Dendritic cell treated with granulocyte-macrophage colony-stimulating factor and Interleukin-4, amounts not matched to agents 40 ng/mL and 50 ng/mL, for 4 days (primary cell): ENCODE measurements at regions not wholly inside any gene's neighbourhood (a gene's known extent, or its start where the extent isn't known, plus 50 kb on each side); places are given as distances from the start of the nearest gene placed in this dataset.

Experiments
- H3K27ac Mint-ChIP-seq: one replicate; pipeline ENCODE4 v1.8.0; 2022; ENCODE audit warnings: mild to moderate bottlenecking, mixed read lengths
- H3K27me3 Mint-ChIP-seq: one replicate; pipeline ENCODE4 v1.8.0; 2022; ENCODE audit warnings: mild to moderate bottlenecking, mixed read lengths
- H3K36me3 Mint-ChIP-seq: one replicate; pipeline ENCODE4 v1.8.0; 2022; ENCODE audit warnings: low read depth, mixed read lengths
- H3K4me1 Mint-ChIP-seq: one replicate; pipeline ENCODE4 v1.8.0; 2022; ENCODE audit warnings: low read depth, mixed read lengths
- H3K4me3 Mint-ChIP-seq: one replicate; pipeline ENCODE4 v1.8.0; 2022; ENCODE audit warnings: mild to moderate bottlenecking, moderate library complexity, mixed read lengths
- H3K9me3 Mint-ChIP-seq: one replicate; pipeline ENCODE4 v1.8.0; 2022; ENCODE audit warnings: mixed read lengths
- intact Hi-C: fragments of 100-400 bp; cut with micrococcal nuclease; formaldehyde crosslinking; loops from one replicate; pipeline ENCODE4 v1.15.0; 2022

GRCh38 chr11:96647621-96648020, 257.8 kb downstream of the JRKL start:
- H3K9me3 Mint-ChIP-seq = peaks cover 15% of the 10 kb centered on the region
- H3K36me3 Mint-ChIP-seq = no peaks in the 10 kb centered on the region
- no peaks in the 10 kb centered on the region for H3K27me3 Mint-ChIP-seq
- no peaks in the 10 kb centered on the region for H3K4me1 Mint-ChIP-seq
- H3K27ac Mint-ChIP-seq = no peak overlapping the region
- intact Hi-C loops = no loop called here
- H3K4me3 Mint-ChIP-seq = no peak overlapping the region

- Mint-ChIP-seq H3K9me3 (peaks cover 1% of the 10 kb centered on the region), H3K36me3 (no peaks in the 10 kb centered on the region), H3K27ac (no peak overlapping the region), H3K27me3 (no peaks in the 10 kb centered on the region), H3K4me3 (no peak overlapping the region), H3K4me1 (no peaks in the 10 kb centered on the region)
- intact Hi-C loops = no loop called here
Observed at GRCh38 chr11:96648991-96649390, 259.2 kb downstream of the JRKL start.

- H3K27ac Mint-ChIP-seq = no peak overlapping the region
- H3K4me1 Mint-ChIP-seq = no peaks in the 10 kb centered on the region
- H3K27me3 Mint-ChIP-seq = no peaks in the 10 kb centered on the region
- H3K36me3 Mint-ChIP-seq = no peaks in the 10 kb centered on the region
- intact Hi-C loops = no loop called here
- H3K9me3 Mint-ChIP-seq = peaks cover 6% of the 10 kb centered on the region
- no peak overlapping the region for H3K4me3 Mint-ChIP-seq
Observed at GRCh38 chr11:96652516-96652915, 262.7 kb downstream of the JRKL start.

- Mint-ChIP-seq H3K36me3 (no peaks in the 10 kb centered on the region), H3K27me3 (no peaks in the 10 kb centered on the region), H3K4me1 (no peaks in the 10 kb centered on the region), H3K27ac (no peak overlapping the region), H3K9me3 (peaks cover 13% of the 10 kb centered on the region), H3K4me3 (no peak overlapping the region)
- intact Hi-C loops = no loop called here
Observed at GRCh38 chr11:96655474-96655873, 265.7 kb downstream of the JRKL start.

- Mint-ChIP-seq H3K4me3 (no peak overlapping the region), H3K27me3 (no peaks in the 10 kb centered on the region), H3K27ac (no peak overlapping the region), H3K9me3 (peaks cover 13% of the 10 kb centered on the region), H3K4me1 (no peaks in the 10 kb centered on the region), H3K36me3 (no peaks in the 10 kb centered on the region)
- intact Hi-C loops = no loop called here
Observed at GRCh38 chr11:96658436-96658835, 268.6 kb downstream of the JRKL start.

GRCh38 chr11:96664110-96664509, 274.3 kb downstream of the JRKL start:
- no peak overlapping the region for H3K4me3 Mint-ChIP-seq
- no peaks in the 10 kb centered on the region for H3K4me1 Mint-ChIP-seq
- intact Hi-C loops = no loop called here
- no peak overlapping the region for H3K27ac Mint-ChIP-seq
- H3K9me3 Mint-ChIP-seq = no peaks in the 10 kb centered on the region
- no peaks in the 10 kb centered on the region for H3K27me3 Mint-ChIP-seq
- H3K36me3 Mint-ChIP-seq = no peaks in the 10 kb centered on the region

GRCh38 chr11:96680211-96681018, 290.6 kb downstream of the JRKL start:
- no peaks in the 10 kb centered on the region for H3K36me3 Mint-ChIP-seq
- no peak overlapping the region for H3K4me3 Mint-ChIP-seq
- H3K4me1 Mint-ChIP-seq = no peaks in the 10 kb centered on the region
- intact Hi-C loops = no loop called here
- H3K27ac Mint-ChIP-seq = no peak overlapping the region
- H3K27me3 Mint-ChIP-seq = no peaks in the 10 kb centered on the region
- H3K9me3 Mint-ChIP-seq = no peaks in the 10 kb centered on the region

GRCh38 chr11:96681019-96681716, 291.4 kb downstream of the JRKL start:
- no peaks in the 10 kb centered on the region for H3K4me1 Mint-ChIP-seq
- H3K9me3 Mint-ChIP-seq = no peaks in the 10 kb centered on the region
- H3K4me3 Mint-ChIP-seq = no peak overlapping the region
- H3K27ac Mint-ChIP-seq = no peak overlapping the region
- H3K27me3 Mint-ChIP-seq = no peaks in the 10 kb centered on the region
- H3K36me3 Mint-ChIP-seq = no peaks in the 10 kb centered on the region
- intact Hi-C loops = no loop called here

GRCh38 chr11:96694338-96694737, 304.5 kb downstream of the JRKL start:
- no peak overlapping the region for H3K4me3 Mint-ChIP-seq
- H3K9me3 Mint-ChIP-seq = no peaks in the 10 kb centered on the region
- H3K4me1 Mint-ChIP-seq = no peaks in the 10 kb centered on the region
- H3K27me3 Mint-ChIP-seq = no peaks in the 10 kb centered on the region
- intact Hi-C loops = no loop called here
- no peak overlapping the region for H3K27ac Mint-ChIP-seq
- no peaks in the 10 kb centered on the region for H3K36me3 Mint-ChIP-seq

GRCh38 chr11:96696731-96697130, 306.9 kb downstream of the JRKL start:
- no peak overlapping the region for H3K27ac Mint-ChIP-seq
- no peaks in the 10 kb centered on the region for H3K27me3 Mint-ChIP-seq
- intact Hi-C loops = no loop called here
- H3K4me1 Mint-ChIP-seq = no peaks in the 10 kb centered on the region
- no peak overlapping the region for H3K4me3 Mint-ChIP-seq
- H3K36me3 Mint-ChIP-seq = no peaks in the 10 kb centered on the region
- H3K9me3 Mint-ChIP-seq = no peaks in the 10 kb centered on the region

- H3K9me3 Mint-ChIP-seq = no peaks in the 10 kb centered on the region
Observed at GRCh38 chr11:96697466-96697865, 307.7 kb downstream of the JRKL start.

GRCh38 chr11:96704847-96705246, 315.0 kb downstream of the JRKL start:
- H3K9me3 Mint-ChIP-seq = no peaks in the 10 kb centered on the region
- no peaks in the 10 kb centered on the region for H3K36me3 Mint-ChIP-seq
- intact Hi-C loops = no loop called here
- H3K27ac Mint-ChIP-seq = no peak overlapping the region
- no peaks in the 10 kb centered on the region for H3K27me3 Mint-ChIP-seq
- H3K4me3 Mint-ChIP-seq = no peak overlapping the region
- no peaks in the 10 kb centered on the region for H3K4me1 Mint-ChIP-seq

More at GRCh38 chr11:96697466-96697865, 307.7 kb downstream of the JRKL start:
- intact Hi-C loops = no loop called here
- H3K4me1 Mint-ChIP-seq = no peaks in the 10 kb centered on the region
- H3K36me3 Mint-ChIP-seq = no peaks in the 10 kb centered on the region
- H3K27me3 Mint-ChIP-seq = no peaks in the 10 kb centered on the region
- no peak overlapping the region for H3K27ac Mint-ChIP-seq
- H3K4me3 Mint-ChIP-seq = no peak overlapping the region

- Mint-ChIP-seq H3K27me3 (no peaks in the 10 kb centered on the region), H3K4me1 (no peaks in the 10 kb centered on the region), H3K36me3 (no peaks in the 10 kb centered on the region), H3K9me3 (peaks cover 13% of the 10 kb centered on the region), H3K4me3 (no peak overlapping the region), H3K27ac (no peak overlapping the region)
- intact Hi-C loops = no loop called here
Observed at GRCh38 chr11:96706761-96707160, 316.9 kb downstream of the JRKL start.

GRCh38 chr11:96707273-96707672, 317.5 kb downstream of the JRKL start:
- H3K4me1 Mint-ChIP-seq = no peaks in the 10 kb centered on the region
- H3K36me3 Mint-ChIP-seq = no peaks in the 10 kb centered on the region
- H3K27ac Mint-ChIP-seq = no peak overlapping the region
- intact Hi-C loops = no loop called here
- no peak overlapping the region for H3K4me3 Mint-ChIP-seq
- H3K9me3 Mint-ChIP-seq = peaks cover 13% of the 10 kb centered on the region
- H3K27me3 Mint-ChIP-seq = no peaks in the 10 kb centered on the region
